ENCODE measurements at regions not wholly inside any gene's neighbourhood (a gene's known extent, or its start where the extent isn't known, plus 50 kb on each side); places are given as distances from the start of the nearest gene placed in this dataset.

DNA sequence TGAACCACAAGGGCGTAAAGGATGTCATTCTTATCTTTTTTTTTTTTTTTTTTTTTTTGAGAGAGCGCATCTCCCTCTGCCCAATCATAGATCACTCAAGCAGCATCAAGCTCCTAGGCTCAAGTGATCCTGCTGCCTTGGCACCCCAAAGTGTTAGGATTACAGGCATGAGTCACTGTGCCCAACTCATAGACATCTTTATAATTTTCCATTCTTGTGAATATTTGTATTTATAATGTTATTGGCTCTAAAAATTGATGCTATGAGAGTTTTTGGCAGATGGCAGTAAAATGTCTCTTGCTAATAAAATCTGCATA is 128.7 kb downstream of the AKR1D1 start (continued):
- TF ChIP-seq, protein P1, sequence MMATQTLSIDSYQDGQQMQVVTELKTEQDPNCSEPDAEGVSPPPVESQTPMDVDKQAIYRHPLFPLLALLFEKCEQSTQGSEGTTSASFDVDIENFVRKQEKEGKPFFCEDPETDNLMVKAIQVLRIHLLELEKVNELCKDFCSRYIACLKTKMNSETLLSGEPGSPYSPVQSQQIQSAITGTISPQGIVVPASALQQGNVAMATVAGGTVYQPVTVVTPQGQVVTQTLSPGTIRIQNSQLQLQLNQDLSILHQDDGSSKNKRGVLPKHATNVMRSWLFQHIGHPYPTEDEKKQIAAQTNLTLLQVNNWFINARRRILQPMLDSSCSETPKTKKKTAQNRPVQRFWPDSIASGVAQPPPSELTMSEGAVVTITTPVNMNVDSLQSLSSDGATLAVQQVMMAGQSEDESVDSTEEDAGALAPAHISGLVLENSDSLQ (IDR thresholded peaks at IDR 0.05), result no peak
- no peak for TF ChIP-seq IKZF2 (IDR thresholded peaks at IDR 0.05)
- TF ChIP-seq, protein P2, sequence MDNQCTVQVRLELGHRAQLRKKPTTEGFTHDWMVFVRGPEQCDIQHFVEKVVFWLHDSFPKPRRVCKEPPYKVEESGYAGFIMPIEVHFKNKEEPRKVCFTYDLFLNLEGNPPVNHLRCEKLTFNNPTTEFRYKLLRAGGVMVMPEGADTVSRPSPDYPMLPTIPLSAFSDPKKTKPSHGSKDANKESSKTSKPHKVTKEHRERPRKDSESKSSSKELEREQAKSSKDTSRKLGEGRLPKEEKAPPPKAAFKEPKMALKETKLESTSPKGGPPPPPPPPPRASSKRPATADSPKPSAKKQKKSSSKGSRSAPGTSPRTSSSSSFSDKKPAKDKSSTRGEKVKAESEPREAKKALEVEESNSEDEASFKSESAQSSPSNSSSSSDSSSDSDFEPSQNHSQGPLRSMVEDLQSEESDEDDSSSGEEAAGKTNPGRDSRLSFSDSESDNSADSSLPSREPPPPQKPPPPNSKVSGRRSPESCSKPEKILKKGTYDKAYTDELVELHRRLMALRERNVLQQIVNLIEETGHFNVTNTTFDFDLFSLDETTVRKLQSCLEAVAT (IDR thresholded peaks at IDR 0.05), result no peak
- no peak for TF ChIP-seq RUNX3 (IDR thresholded peaks at IDR 0.05; ENCODE audit: low read length)

DNA sequence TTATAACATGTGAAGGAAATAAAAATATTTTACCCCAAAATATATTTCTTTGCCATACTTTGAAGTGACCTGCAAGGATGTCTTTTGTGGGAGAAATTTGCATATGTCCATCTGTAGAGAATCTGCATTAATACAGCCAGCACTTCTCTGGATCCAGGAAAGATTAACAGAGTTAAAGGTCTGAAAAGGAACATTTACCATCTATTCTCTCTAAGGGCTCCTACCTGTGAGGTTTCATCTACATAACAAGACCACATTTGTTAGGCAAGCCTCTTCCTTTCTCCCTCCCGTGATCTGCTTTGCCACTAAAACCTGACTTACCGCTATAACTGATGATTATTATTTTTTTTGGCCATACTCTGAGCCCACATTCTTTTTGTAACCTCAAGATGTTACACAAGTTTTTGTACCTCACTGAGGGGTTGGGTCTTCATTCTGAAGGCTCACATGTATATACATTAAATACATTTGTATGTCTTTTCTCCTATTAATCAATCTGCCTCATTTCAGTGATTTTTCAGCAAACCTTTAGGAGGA is 129.4 kb downstream of the AKR1D1 start:
- 44% methylated on average over 2 of the region's 2 CpGs for WGBS (ENCODE audit: insufficient coverage, insufficient replicate concordance, low lambda C conversion rate, missing lambda C conversion rate)
- CTCF ChIA-PET, result no interaction called here
- no peak overlapping the region for H3K9ac ChIP-seq (ENCODE audit: control insufficient read depth, insufficient read depth, low read length)
- POLR2A ChIA-PET, result no interaction called here
- H3K4me3 ChIP-seq, result no peak overlapping the region
- H3K27me3 ChIP-seq (replicated peaks in 1 of 2; ENCODE audit: control insufficient read depth in 2 of 2, insufficient read depth in 2 of 2, low read length in 1 of 2), result no peaks in the 10 kb centered on the region
- FAIRE-seq (no peak), ATAC-seq (no peak), DNase-seq (ENCODE audit: low read depth, low spot score) (no peak)
- in situ Hi-C loops (cut with MboI) (no loop called here), intact Hi-C loops (cut with micrococcal nuclease; ENCODE audit: unreplicated experiment) (no loop called here)
- H2AFZ ChIP-seq (ENCODE audit: control insufficient read depth, low read depth, low read length), result no peak overlapping the region
- no peaks in the 10 kb centered on the region for H4K20me1 ChIP-seq (ENCODE audit: control insufficient read depth, insufficient read depth)
- RAD21 ChIA-PET (ENCODE audit: unreplicated experiment), result no interaction called here
- no peaks in the 10 kb centered on the region for H3K36me3 ChIP-seq (ENCODE audit: control insufficient read depth in 2 of 2, insufficient read depth in 2 of 2, low read length in 1 of 2)
- BruUV-seq (replicated peaks), result no TSS peak
- peaks cover 2% of the 10 kb centered on the region; the same call in 1 of the 3 replicates for H3K9me3 ChIP-seq (replicated peaks; ENCODE audit: control insufficient read depth, insufficient read depth, low read length)
- no peak overlapping the region for H3K27ac ChIP-seq (ENCODE audit: control insufficient read depth, insufficient read depth)
- H3K79me2 ChIP-seq (ENCODE audit: control insufficient read depth, insufficient read depth, low read length), result no peaks in the 10 kb centered on the region
- no peaks in the 10 kb centered on the region for H3K4me1 ChIP-seq (ENCODE audit: control insufficient read depth, insufficient read depth, low read length)
- H3K4me2 ChIP-seq (ENCODE audit: control insufficient read depth, insufficient read depth), result no peak overlapping the region
- SMC1A ChIA-PET (ENCODE audit: uncharacterized antibody, unreplicated experiment), result no interaction called here
- TF ChIP-seq MYB (IDR thresholded peaks at IDR 0.05; ENCODE audit: borderline replicate concordance, low read depth, low read length) (no peak), GATAD2B (conservative IDR thresholded peaks at IDR 0.05; ENCODE audit: low read depth) (no peak), NFYA (IDR thresholded peaks at IDR 0.05; ENCODE audit: borderline replicate concordance, low read depth, low read length) (no peak), RCOR1 (conservative IDR thresholded peaks at IDR 0.05; ENCODE audit: low read depth, low read length) (no peak), RUNX3 (IDR thresholded peaks at IDR 0.05; ENCODE audit: low read length) (no peak), DPF2 (IDR thresholded peaks at IDR 0.05) (no peak), MTA2 (IDR thresholded peaks at IDR 0.05; ENCODE audit: low read depth) (no peak), ESRRA (IDR thresholded peaks at IDR 0.05; ENCODE audit: low read length) (no peak), MEF2B (IDR thresholded peaks at IDR 0.05; ENCODE audit: partially characterized antibody, poor library complexity, severe bottlenecking) (no peak), KDM1A (IDR thresholded peaks at IDR 0.05; ENCODE audit: borderline replicate concordance) (no peak)
- TF ChIP-seq, protein P3, sequence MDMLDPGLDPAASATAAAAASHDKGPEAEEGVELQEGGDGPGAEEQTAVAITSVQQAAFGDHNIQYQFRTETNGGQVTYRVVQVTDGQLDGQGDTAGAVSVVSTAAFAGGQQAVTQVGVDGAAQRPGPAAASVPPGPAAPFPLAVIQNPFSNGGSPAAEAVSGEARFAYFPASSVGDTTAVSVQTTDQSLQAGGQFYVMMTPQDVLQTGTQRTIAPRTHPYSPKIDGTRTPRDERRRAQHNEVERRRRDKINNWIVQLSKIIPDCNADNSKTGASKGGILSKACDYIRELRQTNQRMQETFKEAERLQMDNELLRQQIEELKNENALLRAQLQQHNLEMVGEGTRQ (IDR thresholded peaks at IDR 0.05; ENCODE audit: borderline replicate concordance, low read depth, low read length), result no peak
- TF ChIP-seq, protein P4, sequence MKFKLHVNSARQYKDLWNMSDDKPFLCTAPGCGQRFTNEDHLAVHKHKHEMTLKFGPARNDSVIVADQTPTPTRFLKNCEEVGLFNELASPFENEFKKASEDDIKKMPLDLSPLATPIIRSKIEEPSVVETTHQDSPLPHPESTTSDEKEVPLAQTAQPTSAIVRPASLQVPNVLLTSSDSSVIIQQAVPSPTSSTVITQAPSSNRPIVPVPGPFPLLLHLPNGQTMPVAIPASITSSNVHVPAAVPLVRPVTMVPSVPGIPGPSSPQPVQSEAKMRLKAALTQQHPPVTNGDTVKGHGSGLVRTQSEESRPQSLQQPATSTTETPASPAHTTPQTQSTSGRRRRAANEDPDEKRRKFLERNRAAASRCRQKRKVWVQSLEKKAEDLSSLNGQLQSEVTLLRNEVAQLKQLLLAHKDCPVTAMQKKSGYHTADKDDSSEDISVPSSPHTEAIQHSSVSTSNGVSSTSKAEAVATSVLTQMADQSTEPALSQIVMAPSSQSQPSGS (IDR thresholded peaks at IDR 0.05; ENCODE audit: low read length), result no peak
- TF ChIP-seq, protein P5, sequence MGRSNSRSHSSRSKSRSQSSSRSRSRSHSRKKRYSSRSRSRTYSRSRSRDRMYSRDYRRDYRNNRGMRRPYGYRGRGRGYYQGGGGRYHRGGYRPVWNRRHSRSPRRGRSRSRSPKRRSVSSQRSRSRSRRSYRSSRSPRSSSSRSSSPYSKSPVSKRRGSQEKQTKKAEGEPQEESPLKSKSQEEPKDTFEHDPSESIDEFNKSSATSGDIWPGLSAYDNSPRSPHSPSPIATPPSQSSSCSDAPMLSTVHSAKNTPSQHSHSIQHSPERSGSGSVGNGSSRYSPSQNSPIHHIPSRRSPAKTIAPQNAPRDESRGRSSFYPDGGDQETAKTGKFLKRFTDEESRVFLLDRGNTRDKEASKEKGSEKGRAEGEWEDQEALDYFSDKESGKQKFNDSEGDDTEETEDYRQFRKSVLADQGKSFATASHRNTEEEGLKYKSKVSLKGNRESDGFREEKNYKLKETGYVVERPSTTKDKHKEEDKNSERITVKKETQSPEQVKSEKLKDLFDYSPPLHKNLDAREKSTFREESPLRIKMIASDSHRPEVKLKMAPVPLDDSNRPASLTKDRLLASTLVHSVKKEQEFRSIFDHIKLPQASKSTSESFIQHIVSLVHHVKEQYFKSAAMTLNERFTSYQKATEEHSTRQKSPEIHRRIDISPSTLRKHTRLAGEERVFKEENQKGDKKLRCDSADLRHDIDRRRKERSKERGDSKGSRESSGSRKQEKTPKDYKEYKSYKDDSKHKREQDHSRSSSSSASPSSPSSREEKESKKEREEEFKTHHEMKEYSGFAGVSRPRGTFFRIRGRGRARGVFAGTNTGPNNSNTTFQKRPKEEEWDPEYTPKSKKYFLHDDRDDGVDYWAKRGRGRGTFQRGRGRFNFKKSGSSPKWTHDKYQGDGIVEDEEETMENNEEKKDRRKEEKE (IDR thresholded peaks at IDR 0.05), result no peak
